ENCODE measurements at regions not wholly inside any gene's neighbourhood (a gene's known extent, or its start where the extent isn't known, plus 50 kb on each side); places are given as distances from the start of the nearest gene placed in this dataset.

GRCh38 chr6:169312658-169313346 lies 59.2 kb upstream of the THBS2 start:
- Histone ChIP-seq H3K27ac (no peak overlapping the region), H3K4me1 (no peaks in the 10 kb centered on the region), H3K27me3 (no peaks in the 10 kb centered on the region), H3K9me3 (no peaks in the 10 kb centered on the region), H3K36me3 (no peaks in the 10 kb centered on the region), H3K4me3 (no peak overlapping the region)
- no peak for TF ChIP-seq POLR2A (IDR thresholded peaks at IDR 0.05)
- intact Hi-C loops (cut with DNase I), result no loop called here
- DNase-seq, result no peak
- 77 to 79% methylated on average over 14 of the region's 14 CpGs for WGBS, 2 donors

GRCh38 chr6:169310983-169311382 lies 57.3 kb upstream of the THBS2 start:
- no peak for TF ChIP-seq CTCF (IDR thresholded peaks at IDR 0.05)
- TF ChIP-seq POLR2A (IDR thresholded peaks at IDR 0.05), result no peak
- Histone ChIP-seq H3K4me1 (no peaks in the 10 kb centered on the region), H3K36me3 (no peaks in the 10 kb centered on the region), H3K9me3 (no peaks in the 10 kb centered on the region), H3K27me3 (no peaks in the 10 kb centered on the region), H3K4me3 (no peak overlapping the region), H3K27ac (no peak overlapping the region)
- no peak for DNase-seq
- 90 to 91% methylated on average over 3 of the region's 3 CpGs for WGBS, 2 donors
- intact Hi-C loops (cut with DNase I), result no loop called here

All from esophagus squamous epithelium (tissue), 5 donors.